GM04504 (cell line): ENCODE measurements at regions not wholly inside any gene's neighbourhood (a gene's known extent, or its start where the extent isn't known, plus 50 kb on each side); places are given as distances from the start of the nearest gene placed in this dataset.

ENCODE experiments used
- DNase-seq: peaks from one replicate; pipeline ENCODE4 v3.0.0-alpha.2; 2012; ENCODE audit warnings: low read depth

GRCh38 chr3:154062513-154062912 lies 58.7 kb upstream of the ARHGEF26 start:
- no peak for DNase-seq

DNA sequence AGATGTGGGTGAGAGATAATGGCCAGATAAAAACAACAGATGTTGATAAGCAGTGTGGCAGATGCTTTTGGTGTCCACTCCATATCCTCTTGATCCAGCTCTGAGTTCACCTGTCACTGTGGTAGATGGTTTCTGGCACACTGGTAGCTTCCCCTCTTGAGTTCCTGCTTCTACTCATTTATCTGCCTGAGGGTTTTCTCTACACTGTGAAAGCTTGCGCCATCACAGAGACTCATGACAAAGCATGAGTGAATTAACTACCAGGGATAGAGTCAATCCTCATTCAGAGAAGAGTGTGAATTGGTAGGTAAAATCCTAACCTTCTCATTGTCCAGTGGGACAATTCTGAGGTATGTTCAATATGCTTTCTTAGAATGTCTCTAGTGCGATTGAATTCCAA lies 50.0 kb upstream of the ARHGEF26 start:
- no peak for DNase-seq
